GM12878 (cell line): ENCODE measurements at regions not wholly inside any gene's neighbourhood (a gene's known extent, or its start where the extent isn't known, plus 50 kb on each side); places are given as distances from the start of the nearest gene placed in this dataset.

Source experiments
- ATAC-seq: fragments of 200-7000 bp; cut with Tn5 transposase; 3 replicates; pipeline ENCODE4 v1.9.1; 2020; ENCODE audit warnings: mild to moderate bottlenecking, moderate library complexity
- BruUV-seq: library from RNA; stranded (reverse); fragments of 400-500 nt; replicated peaks from 2 replicates; lab custom pipeline; 2021; lab: Mats Ljungman, UMichigan
- CTCF ChIA-PET: fragments of 300-600 bp; sonication (Branson Sonifier 250); formaldehyde crosslinking; extraction: SDS; loops from one replicate; lab custom pipeline; 2021; ENCODE audit warnings: inconsistent platforms; lab: Yijun Ruan, JAX
- POLR2A ChIA-PET: fragments of 350-600 bp; formaldehyde crosslinking; extraction: SDS; loops from one replicate; lab custom pipeline; 2021; ENCODE audit warnings: inconsistent platforms; lab: Charles Lee
- RAD21 ChIA-PET: fragments of 300-600 bp; sonication (Branson Sonifier 250); formaldehyde crosslinking; loops from one replicate; lab custom pipeline; 2023; ENCODE audit warnings: antibody characterized with exemption; ENCODE audit not compliant: unreplicated experiment; lab: Charles Lee
- SMC1A ChIA-PET: fragments of 300-600 bp; sonication (Branson Sonifier 250); formaldehyde crosslinking; loops from one replicate; lab custom pipeline; 2023; ENCODE audit not compliant: unreplicated experiment, uncharacterized antibody; lab: Charles Lee
- DNase-seq: peaks from one replicate; pipeline ENCODE4 v3.0.0-alpha.2; 2011; ENCODE audit warnings: low read depth, low spot score
- FAIRE-seq: peaks from 3 replicates; lab custom pipeline; 2011; peaks lifted over from hg19 to GRCh38; lab: Jason Lieb, UNC
- H2AFZ ChIP-seq: 2 replicates; pipeline ENCODE4 v1.6.0; 2011; ENCODE audit warnings: low read depth, low read length, control low read depth; ENCODE audit not compliant: control insufficient read depth
- H3K27ac ChIP-seq: 2 replicates; pipeline ENCODE4 v1.5.1; 2011; ENCODE audit warnings: control low read depth; ENCODE audit not compliant: control insufficient read depth, insufficient read depth
- H3K27me3 ChIP-seq, 2 experiments: replicated peaks in 1 of 2; 2 replicates each; pipeline versions ENCODE4 v1.6.0 to v1.6.1; 2011; ENCODE audit warnings: low read length in 1 of 2; ENCODE audit not compliant: control insufficient read depth in 2 of 2, insufficient read depth in 2 of 2
- H3K36me3 ChIP-seq, 2 experiments: 2 replicates each; pipeline ENCODE4 v1.5.1; 2011; ENCODE audit warnings: low read length in 1 of 2; ENCODE audit not compliant: control insufficient read depth in 2 of 2, insufficient read depth in 2 of 2
- H3K4me1 ChIP-seq: 2 replicates; pipeline ENCODE4 v1.6.1; 2011; ENCODE audit warnings: mild to moderate bottlenecking, low read length, moderate library complexity, mixed read lengths; ENCODE audit not compliant: control insufficient read depth, insufficient read depth
- H3K4me2 ChIP-seq: 2 replicates; pipeline ENCODE4 v1.6.0; 2011; ENCODE audit warnings: control low read depth; ENCODE audit not compliant: control insufficient read depth, insufficient read depth
- H3K4me3 ChIP-seq: fragments of 200-600 bp; sonication (generic); 2 replicates; pipeline ENCODE4 v1.5.1; 2016
- H3K79me2 ChIP-seq: 2 replicates; pipeline ENCODE4 v1.6.0; 2011; ENCODE audit warnings: low read length; ENCODE audit not compliant: control insufficient read depth, insufficient read depth
- H3K9ac ChIP-seq: 2 replicates; pipeline ENCODE4 v1.8.0; 2011; ENCODE audit warnings: low read length, control low read depth, mixed read lengths; ENCODE audit not compliant: control insufficient read depth, insufficient read depth
- H3K9me3 ChIP-seq: replicated peaks from 3 replicates; pipeline ENCODE4 v1.5.1; 2011; ENCODE audit warnings: mild to moderate bottlenecking, low read length; ENCODE audit not compliant: control insufficient read depth, insufficient read depth
- H4K20me1 ChIP-seq: 2 replicates; pipeline ENCODE4 v1.6.0; 2011; ENCODE audit not compliant: control insufficient read depth, insufficient read depth
- CBFB ChIP-seq: IDR thresholded peaks from 2 replicates; pipeline ENCODE4 v1.6.1; 2016; ENCODE audit warnings: antibody characterized with exemption, low read depth
- EZH2 ChIP-seq: IDR thresholded peaks from 2 replicates; pipeline ENCODE4 v1.6.1; 2012; ENCODE audit warnings: low read depth, mild to moderate bottlenecking, control low read depth, inconsistent platforms, low read length, borderline replicate concordance; ENCODE audit not compliant: control insufficient read depth
- FOS ChIP-seq: IDR thresholded peaks from 3 replicates; pipeline ENCODE4 v1.6.1; 2011; ENCODE audit warnings: borderline replicate concordance; ENCODE audit not compliant: insufficient read length; ENCODE audit errors: extremely low read depth
- IKZF2 ChIP-seq, 2 experiments: fragments of 450-650 bp; IDR thresholded peaks; 2 replicates each; pipeline ENCODE4 v1.6.1; 2017; ENCODE audit warnings: mild to moderate bottlenecking in 2 of 2, moderate library complexity in 2 of 2
- JUNB ChIP-seq: IDR thresholded peaks from 2 replicates; pipeline ENCODE4 v1.6.1; 2016; ENCODE audit warnings: antibody characterized with exemption, mild to moderate bottlenecking
- NFYA ChIP-seq: IDR thresholded peaks from 2 replicates; pipeline ENCODE4 v1.6.1; 2011; ENCODE audit warnings: low read depth, mild to moderate bottlenecking, low read length, improper control_type of control experiment, borderline replicate concordance
- NR2C1 ChIP-seq: fragments of 450-650 bp; IDR thresholded peaks from 2 replicates; pipeline ENCODE4 v1.6.1; 2017; ENCODE audit warnings: antibody characterized with exemption, mild to moderate bottlenecking, moderate library complexity
- NR2C2 ChIP-seq: IDR thresholded peaks from 2 replicates; pipeline ENCODE4 v1.6.1; 2011; ENCODE audit warnings: borderline replicate concordance, low read depth; ENCODE audit not compliant: control insufficient read depth, insufficient read length
- POLR2AphosphoS2 ChIP-seq: IDR thresholded peaks from 2 replicates; pipeline ENCODE4 v1.6.1; 2011; ENCODE audit warnings: low read depth, mild to moderate bottlenecking, low read length, improper control_type of control experiment, moderate library complexity
- RFX5 ChIP-seq: IDR thresholded peaks from 2 replicates; pipeline ENCODE4 v1.6.1; 2011; ENCODE audit warnings: low read depth, low read length, improper control_type of control experiment
- ZNF274 ChIP-seq: IDR thresholded peaks from one replicate; pipeline ENCODE4 v1.8.0; 2011; ENCODE audit not compliant: insufficient read length, insufficient read depth
- WGBS: methylation state at CpG from one replicate; pipeline ENCODE4 v1.1.6; 2016; ENCODE audit warnings: low lambda C conversion rate; ENCODE audit not compliant: insufficient replicate concordance, insufficient coverage; ENCODE audit errors: missing lambda C conversion rate; 5-methylcytosine and 5-hydroxymethylcytosine counted together
- in situ Hi-C: fragments of 300-500 bp; cut with MboI; formaldehyde crosslinking; loops from 9 replicates; pipeline ENCODE4 v1.14.3; 2018; ENCODE audit warnings: mixed read lengths
- intact Hi-C: fragments of 100-400 bp; cut with micrococcal nuclease; formaldehyde crosslinking; loops from one replicate; pipeline ENCODE4 v1.14.2; 2022; ENCODE audit not compliant: unreplicated experiment
- TF ChIP-seq, protein P1 (sequence below): fragments of 450-650 bp; IDR thresholded peaks from 2 replicates; pipeline ENCODE4 v1.6.1; 2017; ENCODE audit warnings: mild to moderate bottlenecking, moderate library complexity
- TF ChIP-seq, protein P2 (sequence below): fragments of 450-650 bp; conservative IDR thresholded peaks from 2 replicates; pipeline ENCODE4 v1.6.1; 2017; ENCODE audit warnings: mild to moderate bottlenecking, moderate library complexity
- TF ChIP-seq, protein P3 (sequence below): IDR thresholded peaks from 2 replicates; pipeline ENCODE4 v1.6.1; 2012; ENCODE audit warnings: low read depth, low read length, improper control_type of control experiment

DNA sequence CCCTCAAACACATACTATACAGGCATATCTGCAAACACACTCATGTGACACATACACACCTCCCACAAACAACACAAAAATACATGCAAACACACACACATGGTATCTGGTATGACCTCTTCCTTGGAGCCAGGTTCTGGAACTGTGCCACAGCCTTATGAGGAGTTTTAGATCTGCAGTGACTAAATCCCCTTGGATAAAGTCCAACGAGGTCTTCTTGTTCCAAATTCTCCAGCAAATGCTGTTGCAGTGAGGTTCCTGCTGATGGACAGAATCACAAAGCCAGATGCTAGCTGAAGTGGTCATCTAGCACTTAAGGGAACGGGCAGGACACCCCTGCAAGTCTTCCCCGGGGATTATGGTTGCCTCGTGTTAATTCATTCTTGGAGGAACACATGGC is 54.5 kb upstream of the DAPL1 start (continued):
- TF ChIP-seq, protein P1, sequence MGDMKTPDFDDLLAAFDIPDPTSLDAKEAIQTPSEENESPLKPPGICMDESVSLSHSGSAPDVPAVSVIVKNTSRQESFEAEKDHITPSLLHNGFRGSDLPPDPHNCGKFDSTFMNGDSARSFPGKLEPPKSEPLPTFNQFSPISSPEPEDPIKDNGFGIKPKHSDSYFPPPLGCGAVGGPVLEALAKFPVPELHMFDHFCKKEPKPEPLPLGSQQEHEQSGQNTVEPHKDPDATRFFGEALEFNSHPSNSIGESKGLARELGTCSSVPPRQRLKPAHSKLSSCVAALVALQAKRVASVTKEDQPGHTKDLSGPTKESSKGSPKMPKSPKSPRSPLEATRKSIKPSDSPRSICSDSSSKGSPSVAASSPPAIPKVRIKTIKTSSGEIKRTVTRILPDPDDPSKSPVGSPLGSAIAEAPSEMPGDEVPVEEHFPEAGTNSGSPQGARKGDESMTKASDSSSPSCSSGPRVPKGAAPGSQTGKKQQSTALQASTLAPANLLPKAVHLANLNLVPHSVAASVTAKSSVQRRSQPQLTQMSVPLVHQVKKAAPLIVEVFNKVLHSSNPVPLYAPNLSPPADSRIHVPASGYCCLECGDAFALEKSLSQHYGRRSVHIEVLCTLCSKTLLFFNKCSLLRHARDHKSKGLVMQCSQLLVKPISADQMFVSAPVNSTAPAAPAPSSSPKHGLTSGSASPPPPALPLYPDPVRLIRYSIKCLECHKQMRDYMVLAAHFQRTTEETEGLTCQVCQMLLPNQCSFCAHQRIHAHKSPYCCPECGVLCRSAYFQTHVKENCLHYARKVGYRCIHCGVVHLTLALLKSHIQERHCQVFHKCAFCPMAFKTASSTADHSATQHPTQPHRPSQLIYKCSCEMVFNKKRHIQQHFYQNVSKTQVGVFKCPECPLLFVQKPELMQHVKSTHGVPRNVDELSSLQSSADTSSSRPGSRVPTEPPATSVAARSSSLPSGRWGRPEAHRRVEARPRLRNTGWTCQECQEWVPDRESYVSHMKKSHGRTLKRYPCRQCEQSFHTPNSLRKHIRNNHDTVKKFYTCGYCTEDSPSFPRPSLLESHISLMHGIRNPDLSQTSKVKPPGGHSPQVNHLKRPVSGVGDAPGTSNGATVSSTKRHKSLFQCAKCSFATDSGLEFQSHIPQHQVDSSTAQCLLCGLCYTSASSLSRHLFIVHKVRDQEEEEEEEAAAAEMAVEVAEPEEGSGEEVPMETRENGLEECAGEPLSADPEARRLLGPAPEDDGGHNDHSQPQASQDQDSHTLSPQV = no peak
- TF ChIP-seq JUNB = no peak
- no peak for TF ChIP-seq IKZF2 (IDR thresholded peaks at IDR 0.05)
- TF ChIP-seq NFYA = no peak
- no peak for TF ChIP-seq RFX5
- TF ChIP-seq FOS = no peak
- TF ChIP-seq ZNF274 = no peak

DNA sequence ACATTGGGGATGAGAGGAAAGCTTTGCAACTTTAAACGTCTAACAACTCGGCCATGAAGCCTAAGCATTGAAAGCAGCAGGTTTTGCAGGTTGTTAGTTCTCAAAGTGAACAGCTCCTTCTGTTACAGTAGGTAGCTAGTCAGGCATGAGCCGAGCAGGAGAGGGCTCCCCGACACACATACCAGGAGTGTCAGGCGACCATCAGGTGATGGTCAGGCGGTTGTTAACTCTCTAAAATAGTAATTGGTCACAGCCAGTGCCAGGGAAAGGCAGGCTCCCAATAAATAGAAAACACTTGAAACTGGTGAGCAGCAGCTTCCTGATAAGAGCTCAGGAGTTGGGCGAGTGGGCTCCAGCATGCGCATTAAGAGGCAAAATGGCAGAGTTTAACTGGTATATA is 53.5 kb upstream of the DAPL1 start:
- DNase-seq = no peak
- H3K36me3 ChIP-seq = no peaks in the 10 kb centered on the region
- H3K27ac ChIP-seq = no peak overlapping the region
- H3K79me2 ChIP-seq = no peaks in the 10 kb centered on the region
- ChIA-PET RAD21 (no interaction called here), POLR2A (no interaction called here), SMC1A (interaction anchor here (1.0 kb wide), 1 partner anchor 717 kb away, joined by 4 read pairs; no protein-coding TSS in a partner anchor), CTCF (interaction anchor here (1.8 kb wide), 1 partner anchor 12 kb away, joined by 6 read pairs; no protein-coding TSS in a partner anchor)
- no peaks in the 10 kb centered on the region for H4K20me1 ChIP-seq
- peaks cover 0 to 4% of the 10 kb centered on the region in 2 experiments; a peak in 2 of 4 replicates for H3K27me3 ChIP-seq
- no peaks in the 10 kb centered on the region for H3K4me1 ChIP-seq
- TF ChIP-seq POLR2AphosphoS2 (no peak), NR2C1 (no peak), CBFB (no peak), EZH2 (no peak), NR2C2 (no peak)
- TF ChIP-seq, protein P2, sequence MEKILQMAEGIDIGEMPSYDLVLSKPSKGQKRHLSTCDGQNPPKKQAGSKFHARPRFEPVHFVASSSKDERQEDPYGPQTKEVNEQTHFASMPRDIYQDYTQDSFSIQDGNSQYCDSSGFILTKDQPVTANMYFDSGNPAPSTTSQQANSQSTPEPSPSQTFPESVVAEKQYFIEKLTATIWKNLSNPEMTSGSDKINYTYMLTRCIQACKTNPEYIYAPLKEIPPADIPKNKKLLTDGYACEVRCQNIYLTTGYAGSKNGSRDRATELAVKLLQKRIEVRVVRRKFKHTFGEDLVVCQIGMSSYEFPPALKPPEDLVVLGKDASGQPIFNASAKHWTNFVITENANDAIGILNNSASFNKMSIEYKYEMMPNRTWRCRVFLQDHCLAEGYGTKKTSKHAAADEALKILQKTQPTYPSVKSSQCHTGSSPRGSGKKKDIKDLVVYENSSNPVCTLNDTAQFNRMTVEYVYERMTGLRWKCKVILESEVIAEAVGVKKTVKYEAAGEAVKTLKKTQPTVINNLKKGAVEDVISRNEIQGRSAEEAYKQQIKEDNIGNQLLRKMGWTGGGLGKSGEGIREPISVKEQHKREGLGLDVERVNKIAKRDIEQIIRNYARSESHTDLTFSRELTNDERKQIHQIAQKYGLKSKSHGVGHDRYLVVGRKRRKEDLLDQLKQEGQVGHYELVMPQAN = no peak
- TF ChIP-seq, protein P3, sequence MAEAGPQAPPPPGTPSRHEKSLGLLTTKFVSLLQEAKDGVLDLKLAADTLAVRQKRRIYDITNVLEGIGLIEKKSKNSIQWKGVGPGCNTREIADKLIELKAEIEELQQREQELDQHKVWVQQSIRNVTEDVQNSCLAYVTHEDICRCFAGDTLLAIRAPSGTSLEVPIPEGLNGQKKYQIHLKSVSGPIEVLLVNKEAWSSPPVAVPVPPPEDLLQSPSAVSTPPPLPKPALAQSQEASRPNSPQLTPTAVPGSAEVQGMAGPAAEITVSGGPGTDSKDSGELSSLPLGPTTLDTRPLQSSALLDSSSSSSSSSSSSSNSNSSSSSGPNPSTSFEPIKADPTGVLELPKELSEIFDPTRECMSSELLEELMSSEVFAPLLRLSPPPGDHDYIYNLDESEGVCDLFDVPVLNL = no peak
- WGBS = 41% methylated on average over 8 of the region's 8 CpGs
- BruUV-seq = no TSS peak
- intact Hi-C loops = no loop called here
- no peaks in the 10 kb centered on the region for H3K9me3 ChIP-seq
- H3K9ac ChIP-seq = no peak overlapping the region
- in situ Hi-C loops = no loop called here
- no peak for FAIRE-seq
- H3K4me2 ChIP-seq = no peak overlapping the region
- H2AFZ ChIP-seq = no peak overlapping the region
- no peak overlapping the region for H3K4me3 ChIP-seq
- ATAC-seq = no peak
